OCI-LY1 (cell line): ENCODE measurements at regions not wholly inside any gene's neighbourhood (a gene's known extent, or its start where the extent isn't known, plus 50 kb on each side); places are given as distances from the start of the nearest gene placed in this dataset.

Experiments
- H2AFZ ChIP-seq: fragments of 200-600 bp; sonication (generic), shearing (Covaris generic); 2 replicates; pipeline ENCODE4 v1.6.0; 2014; ENCODE audit warnings: antibody characterized with exemption, mild to moderate bottlenecking, low read length
- H3F3A ChIP-seq: fragments of 200-600 bp; sonication (generic), shearing (Covaris generic); 2 replicates; pipeline ENCODE4 v1.6.0; 2014; ENCODE audit warnings: mild to moderate bottlenecking, antibody characterized with exemption, low read length, moderate library complexity; ENCODE audit not compliant: insufficient read depth
- H3K27ac ChIP-seq: fragments of 200-600 bp; sonication (generic); 2 replicates; pipeline ENCODE4 v1.5.1; 2014; ENCODE audit warnings: low read length, mixed run types, mild to moderate bottlenecking, low read depth; ENCODE audit not compliant: poor library complexity, severe bottlenecking
- H3K27me3 ChIP-seq: fragments of 200-600 bp; sonication (generic); 2 replicates; pipeline ENCODE4 v1.6.0; 2014; ENCODE audit warnings: antibody characterized with exemption, mild to moderate bottlenecking, low read length, moderate library complexity; ENCODE audit not compliant: insufficient read depth
- H3K36me3 ChIP-seq: fragments of 200-600 bp; sonication (generic); 2 replicates; pipeline ENCODE4 v1.6.1; 2014; ENCODE audit warnings: mild to moderate bottlenecking, antibody characterized with exemption, low read length, moderate library complexity, mixed read lengths; ENCODE audit not compliant: insufficient read depth
- H3K4me1 ChIP-seq: fragments of 200-600 bp; sonication (generic); 2 replicates; pipeline ENCODE4 v1.5.1; 2014; ENCODE audit warnings: mild to moderate bottlenecking, low read length, moderate library complexity; ENCODE audit not compliant: insufficient read depth, severe bottlenecking
- H3K4me2 ChIP-seq: fragments of 200-600 bp; sonication (generic), shearing (Covaris generic); 2 replicates; pipeline ENCODE4 v1.6.1; 2014; ENCODE audit warnings: low read length
- H3K4me3 ChIP-seq: fragments of 200-600 bp; sonication (generic); 2 replicates; pipeline ENCODE4 v1.5.1; 2014; ENCODE audit warnings: low read length, low read depth, mild to moderate bottlenecking, mixed read lengths; ENCODE audit not compliant: poor library complexity, severe bottlenecking
- H3K79me2 ChIP-seq: fragments of 200-600 bp; shearing (Covaris generic); 2 replicates; pipeline ENCODE4 v1.6.1; 2016; ENCODE audit warnings: mixed run types, low read length, mixed read lengths; ENCODE audit not compliant: insufficient read depth
- H3K9ac ChIP-seq: fragments of 200-600 bp; sonication (generic), shearing (Covaris generic); 2 replicates; pipeline ENCODE4 v1.6.1; 2014; ENCODE audit warnings: mild to moderate bottlenecking, low read length, mixed read lengths
- H3K9me2 ChIP-seq: fragments of 200-600 bp; sonication (generic), shearing (Covaris generic); 2 replicates; pipeline ENCODE4 v1.6.1; 2014; ENCODE audit warnings: low read depth, mild to moderate bottlenecking, low read length, mixed read lengths
- H3K9me3 ChIP-seq: fragments of 200-600 bp; shearing (Covaris generic); 2 replicates; pipeline ENCODE4 v1.6.1; 2014; ENCODE audit warnings: low read length, mixed read lengths
- H4K20me1 ChIP-seq: fragments of 200-600 bp; sonication (generic), shearing (Covaris generic); 2 replicates; pipeline ENCODE4 v1.6.0; 2016; ENCODE audit warnings: mild to moderate bottlenecking, low read length; ENCODE audit not compliant: insufficient read depth
- CTCF ChIP-seq: fragments of 200-600 bp; sonication (generic), shearing (Covaris generic); IDR thresholded peaks from 2 replicates; pipeline ENCODE4 v1.5.1; 2017; ENCODE audit warnings: mild to moderate bottlenecking, antibody characterized with exemption, low read length, moderate library complexity, mixed read lengths
- EZH2 ChIP-seq: fragments of 200-600 bp; sonication (generic), shearing (Covaris generic); IDR thresholded peaks from 2 replicates; pipeline ENCODE4 v1.8.0; 2017; ENCODE audit warnings: borderline replicate concordance, mixed run types, mild to moderate bottlenecking, antibody characterized with exemption, low read length, moderate library complexity, mixed read lengths

- Histone ChIP-seq H2AFZ (no peak overlapping the region), H3K9ac (no peak overlapping the region), H3K27ac (no peak overlapping the region), H3K36me3 (no peaks in the 10 kb centered on the region), H3K4me1 (no peaks in the 10 kb centered on the region), H3K27me3 (no peaks in the 10 kb centered on the region), H3K4me3 (no peak overlapping the region), H3K9me3 (no peaks in the 10 kb centered on the region), H3F3A (no peaks in the 10 kb centered on the region), H3K9me2 (no peaks in the 10 kb centered on the region), H4K20me1 (no peaks in the 10 kb centered on the region), H3K4me2 (no peak overlapping the region), H3K79me2 (no peaks in the 10 kb centered on the region)
- TF ChIP-seq EZH2 (no peak), CTCF (no peak)
Observed at GRCh38 chr16:64687786-64688185, 434.1 kb downstream of the CDH11 start.

GRCh38 chr16:64687123-64687522, 434.7 kb downstream of the CDH11 start:
- TF ChIP-seq EZH2 (no peak), CTCF (no peak)
- Histone ChIP-seq H3K9me2 (no peaks in the 10 kb centered on the region), H3K9me3 (no peaks in the 10 kb centered on the region), H3K27me3 (no peaks in the 10 kb centered on the region), H2AFZ (no peak overlapping the region), H4K20me1 (no peaks in the 10 kb centered on the region), H3F3A (no peaks in the 10 kb centered on the region), H3K36me3 (no peaks in the 10 kb centered on the region), H3K27ac (no peak overlapping the region), H3K4me2 (no peak overlapping the region), H3K4me1 (no peaks in the 10 kb centered on the region), H3K9ac (no peak overlapping the region), H3K79me2 (no peaks in the 10 kb centered on the region), H3K4me3 (no peak overlapping the region)

GRCh38 chr16:64679976-64680690, 441.7 kb downstream of the CDH11 start:
- H3K4me2 ChIP-seq = no peak overlapping the region
- no peaks in the 10 kb centered on the region for H3F3A ChIP-seq
- H3K9ac ChIP-seq = no peak overlapping the region
- TF ChIP-seq EZH2 (no peak), CTCF (no peak)
- no peaks in the 10 kb centered on the region for H3K9me2 ChIP-seq
- no peaks in the 10 kb centered on the region for H3K4me1 ChIP-seq
- no peaks in the 10 kb centered on the region for H3K36me3 ChIP-seq
- H4K20me1 ChIP-seq = no peaks in the 10 kb centered on the region
- H3K4me3 ChIP-seq = no peak overlapping the region
- H2AFZ ChIP-seq = no peak overlapping the region
- no peaks in the 10 kb centered on the region for H3K9me3 ChIP-seq
- no peak overlapping the region for H3K27ac ChIP-seq
- no peaks in the 10 kb centered on the region for H3K79me2 ChIP-seq
- no peaks in the 10 kb centered on the region for H3K27me3 ChIP-seq
